Omental fat pad (tissue), 3 donors: ENCODE measurements at regions not wholly inside any gene's neighbourhood (a gene's known extent, or its start where the extent isn't known, plus 50 kb on each side); places are given as distances from the start of the nearest gene placed in this dataset.

Experiments used
- ATAC-seq: fragments of 150-250 bp; one replicate; pipeline ENCODE4 v1.9.1; 2016; ENCODE audit warnings: mild to moderate bottlenecking, moderate library complexity; ENCODE audit not compliant: low FRiP score
- DNase-seq: peaks from one replicate; pipeline ENCODE4 v3.0.0-alpha.2; 2019; ENCODE audit warnings: low spot score
- CTCF ChIP-seq, 3 donors: fragments of 450-650 bp; IDR thresholded peaks; one replicate each; pipeline ENCODE4 v1.5.1; 2016 to 2017; ENCODE audit warnings: antibody characterized with exemption in 3 of 3, mild to moderate bottlenecking in 3 of 3, moderate library complexity in 2 of 3

- no peak for ATAC-seq
- TF ChIP-seq CTCF (IDR thresholded peaks at IDR 0.05), result no peak
- no peak for DNase-seq
Observed at GRCh38 chr3:160114355-160114995, 110.7 kb upstream of the C3orf80 start.

DNA sequence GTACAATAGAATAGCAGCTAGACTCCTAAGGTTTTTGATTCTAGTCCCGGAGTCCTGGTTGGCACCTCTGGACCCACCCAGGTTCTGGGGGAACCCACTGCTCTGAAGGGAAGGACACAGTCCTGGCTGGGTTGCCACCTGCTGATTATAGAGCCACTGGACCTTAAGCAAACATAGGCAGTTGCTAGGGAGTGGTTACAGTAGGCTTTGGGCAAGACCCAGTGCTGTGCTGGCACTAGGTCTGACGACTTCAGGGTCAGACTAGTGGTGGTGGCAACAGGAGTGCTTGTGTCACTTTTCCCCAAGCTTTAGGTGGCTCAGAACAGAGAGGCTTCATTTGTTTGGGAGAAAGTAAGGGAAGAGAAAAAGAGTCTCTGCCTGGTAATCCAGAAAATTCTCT lies 109.8 kb upstream of the C3orf80 start:
- TF ChIP-seq CTCF (IDR thresholded peaks at IDR 0.05), result no peak
- ATAC-seq (no peak), DNase-seq (no peak)

DNA sequence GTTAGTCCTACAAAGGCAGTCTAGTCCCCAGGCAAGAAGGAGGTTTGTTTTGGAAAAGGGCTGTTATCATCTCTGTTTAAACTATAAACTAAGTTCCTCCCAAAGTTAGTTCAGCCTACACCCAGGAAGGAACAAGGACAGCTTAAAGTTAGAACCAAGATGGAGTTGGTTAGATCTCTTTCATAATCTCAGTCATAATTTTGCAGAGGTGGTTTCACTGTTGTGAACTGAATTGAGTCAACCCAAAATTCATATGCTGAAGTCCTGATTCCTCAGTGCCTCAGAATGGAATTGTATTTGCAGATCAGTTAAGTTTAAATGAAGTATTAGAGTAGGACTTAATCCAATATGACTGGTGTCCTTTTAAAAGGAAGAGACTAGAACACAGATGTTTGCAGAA lies 101.0 kb upstream of the C3orf80 start:
- ATAC-seq (no peak), DNase-seq (no peak)
- TF ChIP-seq CTCF (IDR thresholded peaks at IDR 0.05), result no peak

GRCh38 chr3:160125258-160125657 lies 100.0 kb upstream of the C3orf80 start:
- TF ChIP-seq CTCF (IDR thresholded peaks at IDR 0.05), result no peak
- DNase-seq, result no peak
- no peak for ATAC-seq

DNA sequence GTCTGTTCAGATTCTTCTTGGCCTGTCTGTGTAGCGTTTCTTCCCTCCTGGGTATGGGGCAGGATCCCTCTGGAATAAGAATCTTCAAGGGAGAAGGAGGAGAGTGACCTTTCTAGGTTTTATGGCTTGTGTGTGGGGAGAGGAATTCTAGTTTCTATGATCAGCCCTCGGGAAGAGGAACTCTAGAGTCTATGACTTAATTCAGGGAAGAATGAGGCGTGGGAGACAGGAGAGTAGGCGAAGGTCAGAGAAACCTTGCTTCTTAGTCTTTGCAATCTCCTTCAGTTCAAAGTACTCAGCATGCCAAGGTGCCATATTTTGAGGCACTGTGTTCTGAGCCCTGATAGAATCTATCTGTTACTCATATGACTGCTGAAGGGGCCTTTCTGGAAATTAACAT lies 99.2 kb upstream of the C3orf80 start:
- no peak for TF ChIP-seq CTCF (IDR thresholded peaks at IDR 0.05)
- DNase-seq (no peak), ATAC-seq (no peak)

DNA sequence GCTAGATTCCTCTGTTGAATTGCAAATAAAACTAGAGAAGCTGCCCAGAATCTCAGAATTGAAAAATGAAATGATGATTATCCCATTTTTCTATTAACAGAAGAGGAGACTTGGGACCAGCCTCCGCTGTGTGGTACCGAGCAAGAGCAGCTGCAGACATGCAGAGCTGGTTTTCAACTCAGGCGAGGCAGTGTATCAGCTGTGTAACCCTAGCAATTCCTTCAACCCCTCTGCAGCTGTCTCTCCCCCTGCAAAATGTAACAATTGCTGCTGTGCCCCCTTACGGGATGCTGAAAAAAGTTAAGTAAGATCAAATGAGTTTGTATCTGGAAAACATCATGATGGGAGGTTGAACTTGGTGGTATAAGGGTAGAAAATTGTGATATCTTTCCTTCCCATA lies 98.5 kb upstream of the C3orf80 start:
- no peak for TF ChIP-seq CTCF (IDR thresholded peaks at IDR 0.05)
- ATAC-seq, result no peak

DNA sequence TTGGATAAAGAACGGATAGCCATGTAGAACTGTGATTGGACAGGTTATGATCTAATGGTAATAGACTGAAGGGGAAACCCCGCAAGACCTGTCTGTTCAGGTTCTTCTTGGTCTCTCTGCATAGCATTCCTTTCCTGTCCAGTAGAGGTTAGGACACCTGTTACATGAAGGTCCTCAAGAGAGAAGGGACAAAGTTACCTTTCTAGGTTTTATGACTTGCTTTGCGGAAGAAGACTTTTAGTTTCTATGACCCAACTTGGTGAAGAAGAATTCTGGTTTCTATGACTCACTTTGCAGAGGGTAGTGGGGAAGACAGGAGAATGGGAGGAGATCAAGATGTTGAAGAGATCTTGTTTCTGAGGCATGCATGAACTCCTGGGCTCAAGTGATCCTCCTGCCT lies 97.9 kb upstream of the C3orf80 start:
- ATAC-seq, result no peak
- no peak for TF ChIP-seq CTCF (IDR thresholded peaks at IDR 0.05)
- DNase-seq, result no peak

More for the DNA sequence above, 98.5 kb upstream of the C3orf80 start:
- DNase-seq, result no peak
